Eye (tissue), 1 donor: ENCODE measurements at regions not wholly inside any gene's neighbourhood (a gene's known extent, or its start where the extent isn't known, plus 50 kb on each side); places are given as distances from the start of the nearest gene placed in this dataset.
A peak's percentile ranks its signal among the peaks of the same experiment; 100 is the strongest.

Source experiments
- DNase-seq: peaks from one replicate; pipeline ENCODE4 v3.0.0-alpha.2; 2015

GRCh38 chr9:118785456-118785855 is 583.8 kb downstream of the BRINP1 start:
- DNase-seq = no peak

- no peak for DNase-seq
Measured at GRCh38 chr9:118786877-118787276, 582.4 kb downstream of the BRINP1 start.

GRCh38 chr9:118809160-118809625 is 560.0 kb downstream of the BRINP1 start:
- DNase-seq = no peak

- DNase-seq = peak; percentile 24
Measured at GRCh38 chr9:118829334-118829733, 539.9 kb downstream of the BRINP1 start.

GRCh38 chr9:118832371-118832770 is 536.9 kb downstream of the BRINP1 start:
- DNase-seq = no peak

- DNase-seq = no peak
Measured at GRCh38 chr9:118836891-118837290, 532.3 kb downstream of the BRINP1 start.

GRCh38 chr9:118871531-118871930 is 497.7 kb downstream of the BRINP1 start:
- no peak for DNase-seq

- DNase-seq = no peak
Measured at GRCh38 chr9:118882684-118883083, 486.6 kb downstream of the BRINP1 start.

GRCh38 chr9:118883411-118883810 is 485.8 kb downstream of the BRINP1 start:
- DNase-seq = peak; percentile 16

GRCh38 chr9:118891213-118891612 is 478.0 kb downstream of the BRINP1 start:
- DNase-seq = peak; percentile 40

- DNase-seq = peak; percentile 22
Measured at GRCh38 chr9:118896324-118897000, 472.8 kb downstream of the BRINP1 start.

GRCh38 chr9:118918180-118918579 is 451.1 kb downstream of the BRINP1 start:
- DNase-seq = no peak

- no peak for DNase-seq
Measured at GRCh38 chr9:118928722-118929121, 440.5 kb downstream of the BRINP1 start.

- DNase-seq = no peak
Measured at GRCh38 chr9:118929287-118929686, 439.9 kb downstream of the BRINP1 start.

- no peak for DNase-seq
Measured at GRCh38 chr9:118931941-118932340, 437.3 kb downstream of the BRINP1 start.

- no peak for DNase-seq
Measured at GRCh38 chr9:118938581-118938980, 430.7 kb downstream of the BRINP1 start.

- DNase-seq = no peak
Measured at GRCh38 chr9:118940473-118940872, 428.8 kb downstream of the BRINP1 start.

- DNase-seq = no peak
Measured at GRCh38 chr9:118946669-118947068, 422.6 kb downstream of the BRINP1 start.

- no peak for DNase-seq
Measured at GRCh38 chr9:118954857-118955256, 414.4 kb downstream of the BRINP1 start.

- DNase-seq = no peak
Measured at GRCh38 chr9:118957585-118957984, 411.6 kb downstream of the BRINP1 start.

- DNase-seq = no peak
Measured at GRCh38 chr9:118959366-118959765, 409.9 kb downstream of the BRINP1 start.

GRCh38 chr9:118961857-118962256 is 407.4 kb downstream of the BRINP1 start:
- peak; percentile 45 for DNase-seq

GRCh38 chr9:118962426-118962825 is 406.8 kb downstream of the BRINP1 start:
- peak; percentile 8 for DNase-seq

- no peak for DNase-seq
Measured at GRCh38 chr9:118963674-118964073, 405.6 kb downstream of the BRINP1 start.

- DNase-seq = no peak
Measured at GRCh38 chr9:118967901-118968300, 401.3 kb downstream of the BRINP1 start.
